PC-9 (cell line): ENCODE measurements at regions not wholly inside any gene's neighbourhood (a gene's known extent, or its start where the extent isn't known, plus 50 kb on each side); places are given as distances from the start of the nearest gene placed in this dataset.

Source experiments
- EZH2 ChIP-seq: fragments of 200-600 bp; sonication (generic); IDR thresholded peaks from 2 replicates; pipeline ENCODE4 v1.8.0; 2017; ENCODE audit warnings: antibody characterized with exemption, low read depth
- TF ChIP-seq, protein P1 (sequence below): fragments of 200-600 bp; sonication (generic); conservative IDR thresholded peaks from 2 replicates; pipeline ENCODE4 v1.6.1; 2017; ENCODE audit warnings: mixed run types, antibody characterized with exemption, mild to moderate bottlenecking, moderate library complexity

DNA sequence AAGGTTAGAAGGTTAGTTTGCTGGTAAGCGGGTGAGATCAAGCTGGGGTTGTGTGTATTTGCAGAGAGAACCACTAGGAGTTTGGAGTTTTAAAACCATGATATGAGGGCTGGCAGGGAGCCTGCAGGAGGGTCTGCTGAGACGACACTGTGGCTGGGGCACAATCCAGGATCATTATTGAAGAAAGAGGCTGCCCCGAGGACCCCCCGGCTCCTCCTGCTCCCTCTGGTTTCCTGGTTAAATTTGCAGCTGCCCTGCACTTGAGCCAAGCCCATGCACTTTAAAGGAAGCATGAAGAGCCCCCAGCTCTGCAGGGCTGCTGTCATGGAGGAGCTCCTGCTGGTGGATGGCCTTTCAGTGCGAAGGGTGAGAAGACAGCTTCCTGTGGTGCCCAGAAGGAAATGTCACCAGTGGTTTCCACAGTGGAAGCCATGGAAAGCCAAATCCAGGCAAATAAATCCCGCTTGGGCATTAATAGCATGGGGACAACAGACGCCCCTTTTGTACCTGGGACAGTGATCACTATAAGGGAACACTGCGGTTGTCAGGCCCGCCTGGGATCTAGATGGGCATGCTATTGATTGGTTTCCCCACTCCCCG lies 140.7 kb downstream of the NSG2 start:
- TF ChIP-seq, protein P1, sequence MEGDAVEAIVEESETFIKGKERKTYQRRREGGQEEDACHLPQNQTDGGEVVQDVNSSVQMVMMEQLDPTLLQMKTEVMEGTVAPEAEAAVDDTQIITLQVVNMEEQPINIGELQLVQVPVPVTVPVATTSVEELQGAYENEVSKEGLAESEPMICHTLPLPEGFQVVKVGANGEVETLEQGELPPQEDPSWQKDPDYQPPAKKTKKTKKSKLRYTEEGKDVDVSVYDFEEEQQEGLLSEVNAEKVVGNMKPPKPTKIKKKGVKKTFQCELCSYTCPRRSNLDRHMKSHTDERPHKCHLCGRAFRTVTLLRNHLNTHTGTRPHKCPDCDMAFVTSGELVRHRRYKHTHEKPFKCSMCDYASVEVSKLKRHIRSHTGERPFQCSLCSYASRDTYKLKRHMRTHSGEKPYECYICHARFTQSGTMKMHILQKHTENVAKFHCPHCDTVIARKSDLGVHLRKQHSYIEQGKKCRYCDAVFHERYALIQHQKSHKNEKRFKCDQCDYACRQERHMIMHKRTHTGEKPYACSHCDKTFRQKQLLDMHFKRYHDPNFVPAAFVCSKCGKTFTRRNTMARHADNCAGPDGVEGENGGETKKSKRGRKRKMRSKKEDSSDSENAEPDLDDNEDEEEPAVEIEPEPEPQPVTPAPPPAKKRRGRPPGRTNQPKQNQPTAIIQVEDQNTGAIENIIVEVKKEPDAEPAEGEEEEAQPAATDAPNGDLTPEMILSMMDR, result no peak
- TF ChIP-seq EZH2, result no peak
